ENCODE measurements at regions not wholly inside any gene's neighbourhood (a gene's known extent, or its start where the extent isn't known, plus 50 kb on each side); places are given as distances from the start of the nearest gene placed in this dataset.

- Histone ChIP-seq H3K14ac (replicated peaks; ENCODE audit: low read depth, low read length) (no peak overlapping the region), H2AFZ (replicated peaks; ENCODE audit: low read length, poor library complexity) (no peak overlapping the region), H4K8ac (ENCODE audit: low read depth in 2 of 2, low read length in 2 of 2) (no peak overlapping the region), H3K9me1 (ENCODE audit: insufficient read depth, low read length) (no peaks in the 10 kb centered on the region), H3K36me3 (ENCODE audit: control insufficient read depth, insufficient read depth, low read length) (no peaks in the 10 kb centered on the region), H2BK5ac (ENCODE audit: low read depth, low read length, poor library complexity, severe bottlenecking) (no peak overlapping the region), H3K27me3 (ENCODE audit: control insufficient read depth, insufficient read depth, low read length) (no peaks in the 10 kb centered on the region), H2AK5ac (ENCODE audit: low read depth, low read length) (no peak overlapping the region), H4K20me1 (ENCODE audit: insufficient read depth, low read length) (no peaks in the 10 kb centered on the region), H3K27ac (ENCODE audit: insufficient read depth, low read length) (no peak overlapping the region), H3K4ac (ENCODE audit: low read depth, low read length) (no peak overlapping the region), H3K23ac (ENCODE audit: low read depth, low read length) (no peak overlapping the region), H2BK15ac (ENCODE audit: low read depth, low read length) (no peak overlapping the region), H3K56ac (ENCODE audit: extremely low read depth, insufficient read depth, low read length) (no peak overlapping the region), H2BK20ac (ENCODE audit: low read depth, low read length) (no peak overlapping the region), H2BK120ac (ENCODE audit: low read depth, low read length) (no peak overlapping the region), H3K4me1 (ENCODE audit: control insufficient read depth, insufficient read depth, low read length) (no peaks in the 10 kb centered on the region), H4K91ac (ENCODE audit: insufficient read depth, low read depth, low read length) (no peak overlapping the region), H3K79me1 (ENCODE audit: low read depth in 1 of 2, low read length in 2 of 2) (no peaks in the 10 kb centered on the region), H3K4me2 (ENCODE audit: low read depth, low read length) (no peak overlapping the region), H3K9me3 (ENCODE audit: control insufficient read depth, insufficient read depth, low read length) (no peaks in the 10 kb centered on the region), H4K5ac (ENCODE audit: low read depth, low read length) (no peak overlapping the region), H2AK9ac (replicated peaks; ENCODE audit: low read depth, low read length, poor library complexity) (no peak overlapping the region), H3K9ac (ENCODE audit: low read depth, low read length) (no peak overlapping the region), H3K4me3 (ENCODE audit: insufficient read depth, low read depth, low read length) (no peak overlapping the region), H3K18ac (ENCODE audit: low read depth, low read length) (no peak overlapping the region)
- ChIA-PET CTCF (no interaction called here), POLR2A (ENCODE audit: unreplicated experiment) (no interaction called here)
- dilution Hi-C loops (cut with HindIII; ENCODE audit: low sequenced_read_pairs, unreplicated experiment) (no loop called here), intact Hi-C loops (cut with micrococcal nuclease) (no loop called here), in situ Hi-C loops (cut with MboI; ENCODE audit: low sequenced_read_pairs) (no loop called here)
- WGBS, 2 experiments (ENCODE audit: extremely low coverage in 2 of 2, insufficient read length in 1 of 2): 55% methylated on average over 2 of the region's 5 CpGs; no CpG with 5 or more reads in 1 of the 2 experiments
- TF ChIP-seq RAD21 (IDR thresholded peaks at IDR 0.05; ENCODE audit: low read length) (no peak), MXI1 (IDR thresholded peaks at IDR 0.05; ENCODE audit: borderline replicate concordance, low read depth, low read length) (no peak), ELK1 (IDR thresholded peaks at IDR 0.05; ENCODE audit: borderline replicate concordance, low read depth, low read length) (no peak), RFX5 (IDR thresholded peaks at IDR 0.05; ENCODE audit: low read depth, low read length) (no peak), CTCF (conservative IDR thresholded peaks at IDR 0.05; ENCODE audit: low read depth, low read length) (no peak), FOS (IDR thresholded peaks at IDR 0.05; ENCODE audit: low read depth, low read length) (no peak), SMC3 (IDR thresholded peaks at IDR 0.05; ENCODE audit: low read depth, low read length) (no peak), POLR2A (IDR thresholded peaks at IDR 0.05; ENCODE audit: low read depth, low read length) (no peak), USF2 (IDR thresholded peaks at IDR 0.05; ENCODE audit: low read depth, low read length) (no peak), NFE2L2 (IDR thresholded peaks at IDR 0.05; ENCODE audit: low read depth, low read length) (no peak), CEBPB (IDR thresholded peaks at IDR 0.05; ENCODE audit: low read depth, low read length) (no peak), RCOR1 (IDR thresholded peaks at IDR 0.05; ENCODE audit: insufficient replicate concordance, low read length) (no peak), MAZ (IDR thresholded peaks at IDR 0.05; ENCODE audit: borderline replicate concordance, low read depth, low read length) (no peak), CHD1 (IDR thresholded peaks at IDR 0.05; ENCODE audit: low read depth, low read length) (no peak), BHLHE40 (IDR thresholded peaks at IDR 0.05; ENCODE audit: low read depth, low read length) (no peak), MAFK (IDR thresholded peaks at IDR 0.05; ENCODE audit: low read depth, low read length) (no peak)
- no TSS peak for BruUV-seq (replicated peaks)
- DNase-seq (no peak), ATAC-seq (ENCODE audit: low read depth) (no peak)
Measured at GRCh38 chr6:126541806-126542491, 202.0 kb downstream of the CENPW start.
